ENCODE measurements at regions not wholly inside any gene's neighbourhood (a gene's known extent, or its start where the extent isn't known, plus 50 kb on each side); places are given as distances from the start of the nearest gene placed in this dataset.

- no peak for TF ChIP-seq CTCF (IDR thresholded peaks at IDR 0.05)
Observed at GRCh38 chr10:131694168-131694780, 206.5 kb upstream of the PPP2R2D start.

- TF ChIP-seq CTCF (IDR thresholded peaks at IDR 0.05) = no peak
Observed at GRCh38 chr10:131694781-131695495, 205.9 kb upstream of the PPP2R2D start.

- no peak for TF ChIP-seq CTCF (IDR thresholded peaks at IDR 0.05)
Observed at GRCh38 chr10:131695496-131696165, 205.2 kb upstream of the PPP2R2D start.

GRCh38 chr10:131697476-131698128 is 203.2 kb upstream of the PPP2R2D start:
- no peak for TF ChIP-seq CTCF (IDR thresholded peaks at IDR 0.05)

GRCh38 chr10:131698232-131698631 is 202.6 kb upstream of the PPP2R2D start:
- TF ChIP-seq CTCF (IDR thresholded peaks at IDR 0.05) = no peak

- TF ChIP-seq CTCF (IDR thresholded peaks at IDR 0.05) = no peak
Observed at GRCh38 chr10:131698986-131699385, 201.8 kb upstream of the PPP2R2D start.

- TF ChIP-seq CTCF (IDR thresholded peaks at IDR 0.05) = no peak
Observed at GRCh38 chr10:131700032-131700431, 200.8 kb upstream of the PPP2R2D start.

Data from LNCAP (cell line).